ENCODE measurements at regions not wholly inside any gene's neighbourhood (a gene's known extent, or its start where the extent isn't known, plus 50 kb on each side); places are given as distances from the start of the nearest gene placed in this dataset.

- H3F3A ChIP-seq (ENCODE audit: insufficient read depth, low read length), result no peaks in the 10 kb centered on the region
Measured at GRCh38 chr10:83863283-83863966, 275.9 kb upstream of the GHITM start.

GRCh38 chr10:83869898-83870297 is 269.4 kb upstream of the GHITM start:
- no peaks in the 10 kb centered on the region for H3K27me3 ChIP-seq (replicated peaks; ENCODE audit: insufficient read depth, low read length)
- H3K9me3 ChIP-seq (replicated peaks; ENCODE audit: insufficient read depth, low read length), result no peaks in the 10 kb centered on the region
- no peaks in the 10 kb centered on the region for H3K4me1 ChIP-seq (ENCODE audit: low read length)
- no peaks in the 10 kb centered on the region for H3F3A ChIP-seq (ENCODE audit: insufficient read depth, low read length)
- no peak for DNase-seq
- H3K36me3 ChIP-seq (replicated peaks; ENCODE audit: insufficient read depth, low read length), result no peaks in the 10 kb centered on the region
- TF ChIP-seq EZH2 (optimal IDR thresholded peaks at IDR 0.05; ENCODE audit: low read depth, low read length), result no peak
- TF ChIP-seq CTCF (IDR thresholded peaks at IDR 0.05; ENCODE audit: low read length), result no peak
- no peak for TF ChIP-seq EZH2phosphoT487 (IDR thresholded peaks at IDR 0.05; ENCODE audit: low read length)
- H3K4me3 ChIP-seq (ENCODE audit: low read length), result no peak overlapping the region
- no peaks in the 10 kb centered on the region for H3K9me2 ChIP-seq (replicated peaks; ENCODE audit: insufficient read depth, low read length)
- H3K9ac ChIP-seq (ENCODE audit: low read length), result no peak overlapping the region
- H3K79me2 ChIP-seq (ENCODE audit: low read length), result no peaks in the 10 kb centered on the region
- H3K27ac ChIP-seq (ENCODE audit: low read length), result no peak overlapping the region
- H3K4me2 ChIP-seq (ENCODE audit: low read depth, low read length), result no peak overlapping the region
- H4K20me1 ChIP-seq (ENCODE audit: insufficient read depth, low read length), result no peaks in the 10 kb centered on the region
- H2AFZ ChIP-seq (ENCODE audit: low read length), result no peak overlapping the region

More at GRCh38 chr10:83863283-83863966, 275.9 kb upstream of the GHITM start:
- no peaks in the 10 kb centered on the region for H3K27me3 ChIP-seq (replicated peaks; ENCODE audit: insufficient read depth, low read length)
- no peak overlapping the region for H2AFZ ChIP-seq (ENCODE audit: low read length)
- H3K4me2 ChIP-seq (ENCODE audit: low read depth, low read length), result no peak overlapping the region
- no peaks in the 10 kb centered on the region for H3K9me2 ChIP-seq (replicated peaks; ENCODE audit: insufficient read depth, low read length)
- H3K4me3 ChIP-seq (ENCODE audit: low read length), result no peak overlapping the region
- no peak for TF ChIP-seq CTCF (IDR thresholded peaks at IDR 0.05; ENCODE audit: low read length)
- TF ChIP-seq EZH2phosphoT487 (IDR thresholded peaks at IDR 0.05; ENCODE audit: low read length), result no peak
- TF ChIP-seq EZH2 (optimal IDR thresholded peaks at IDR 0.05; ENCODE audit: low read depth, low read length), result no peak
- H3K79me2 ChIP-seq (ENCODE audit: low read length), result no peaks in the 10 kb centered on the region
- no peak for DNase-seq
- no peak overlapping the region for H3K27ac ChIP-seq (ENCODE audit: low read length)
- no peaks in the 10 kb centered on the region for H4K20me1 ChIP-seq (ENCODE audit: insufficient read depth, low read length)
- no peaks in the 10 kb centered on the region for H3K36me3 ChIP-seq (replicated peaks; ENCODE audit: insufficient read depth, low read length)
- H3K9me3 ChIP-seq (replicated peaks; ENCODE audit: insufficient read depth, low read length), result no peaks in the 10 kb centered on the region
- H3K4me1 ChIP-seq (ENCODE audit: low read length), result 0 out of 2 replicates have a peak, but pooled peaks cover 2% of the 10 kb centered on the region
- no peak overlapping the region for H3K9ac ChIP-seq (ENCODE audit: low read length)

GRCh38 chr10:83871187-83872081 is 267.9 kb upstream of the GHITM start:
- Histone ChIP-seq H3K4me1 (ENCODE audit: low read length) (no peaks in the 10 kb centered on the region), H3K9ac (ENCODE audit: low read length) (no peak overlapping the region), H3K79me2 (ENCODE audit: low read length) (no peaks in the 10 kb centered on the region), H3K4me3 (ENCODE audit: low read length) (no peak overlapping the region), H2AFZ (ENCODE audit: low read length) (no peak overlapping the region), H4K20me1 (ENCODE audit: insufficient read depth, low read length) (no peaks in the 10 kb centered on the region), H3K27me3 (replicated peaks; ENCODE audit: insufficient read depth, low read length) (no peaks in the 10 kb centered on the region), H3K27ac (ENCODE audit: low read length) (no peak overlapping the region), H3K9me2 (replicated peaks; ENCODE audit: insufficient read depth, low read length) (no peaks in the 10 kb centered on the region), H3K36me3 (replicated peaks; ENCODE audit: insufficient read depth, low read length) (no peaks in the 10 kb centered on the region), H3K4me2 (ENCODE audit: low read depth, low read length) (no peak overlapping the region), H3K9me3 (replicated peaks; ENCODE audit: insufficient read depth, low read length) (no peaks in the 10 kb centered on the region), H3F3A (ENCODE audit: insufficient read depth, low read length) (no peaks in the 10 kb centered on the region)
- DNase-seq, result peak; percentile 75
- TF ChIP-seq CTCF (IDR thresholded peaks at IDR 0.05; ENCODE audit: low read length) (peak; percentile 95), EZH2phosphoT487 (IDR thresholded peaks at IDR 0.05; ENCODE audit: low read length) (no peak)

All from MM.1S (cell line).